ENCODE measurements at regions not wholly inside any gene's neighbourhood (a gene's known extent, or its start where the extent isn't known, plus 50 kb on each side); places are given as distances from the start of the nearest gene placed in this dataset.

- Histone ChIP-seq H3K9ac (ENCODE audit: low read length) (no peak overlapping the region), H3K9me3 (ENCODE audit: control extremely low read depth in 1 of 3, control insufficient read depth in 2 of 3, insufficient read depth in 1 of 3, low read length in 2 of 3) (peaks cover 0 to 3% (median 0%) of the 10 kb centered on the region in 3 donors), H3K27me3 (replicated peaks in 1 of 4; ENCODE audit: control extremely low read depth in 1 of 4, control insufficient read depth in 3 of 4, insufficient read depth in 4 of 4, low read length in 3 of 4) (no peaks in the 10 kb centered on the region), H3K4me3 (ENCODE audit: control extremely low read depth in 1 of 5, extremely low read depth in 1 of 5, insufficient read depth in 1 of 5, low read depth in 2 of 5, low read length in 4 of 5) (no peak overlapping the region), H3K79me2 (ENCODE audit: control insufficient read depth, insufficient read depth, low read length) (no peaks in the 10 kb centered on the region), H3K4me2 (replicated peaks; ENCODE audit: low read depth, low read length, poor library complexity, severe bottlenecking) (no peak overlapping the region), H3K4me1 (ENCODE audit: control insufficient read depth in 2 of 2, insufficient read depth in 2 of 2, low read length in 2 of 2) (no peaks in the 10 kb centered on the region), H4K20me1 (ENCODE audit: control insufficient read depth, insufficient read depth, low read length, poor library complexity, severe bottlenecking) (no peaks in the 10 kb centered on the region), H2AFZ (ENCODE audit: insufficient read depth, low read depth, low read length, poor library complexity, severe bottlenecking) (no peak overlapping the region), H3K27ac (ENCODE audit: low read length in 2 of 2) (no peak overlapping the region), H3K36me3 (replicated peaks in 1 of 2; ENCODE audit: control extremely low read depth in 1 of 2, control insufficient read depth in 1 of 2, extremely low read depth in 1 of 2, insufficient read depth in 2 of 2, low read length in 1 of 2) (no peaks in the 10 kb centered on the region)
- H3K27me3 Mint-ChIP-seq = no peaks in the 10 kb centered on the region
- ATAC-seq (ENCODE audit: low read depth) (no peak), DNase-seq (no peak)
- H3K9me3 Mint-ChIP-seq (ENCODE audit: insufficient read depth) = no peaks in the 10 kb centered on the region
- H3K27ac Mint-ChIP-seq = no peak overlapping the region
- intact Hi-C loops (cut with micrococcal nuclease) = no loop called here
- H3K4me1 Mint-ChIP-seq = no peaks in the 10 kb centered on the region
- POLR2A ChIA-PET = no interaction called here
- 92% methylated on average over 3 of the region's 9 CpGs for WGBS (ENCODE audit: insufficient coverage)
- no peak overlapping the region for H3K4me3 Mint-ChIP-seq
- CTCF ChIA-PET = no interaction called here
- TF ChIP-seq, protein P1, sequence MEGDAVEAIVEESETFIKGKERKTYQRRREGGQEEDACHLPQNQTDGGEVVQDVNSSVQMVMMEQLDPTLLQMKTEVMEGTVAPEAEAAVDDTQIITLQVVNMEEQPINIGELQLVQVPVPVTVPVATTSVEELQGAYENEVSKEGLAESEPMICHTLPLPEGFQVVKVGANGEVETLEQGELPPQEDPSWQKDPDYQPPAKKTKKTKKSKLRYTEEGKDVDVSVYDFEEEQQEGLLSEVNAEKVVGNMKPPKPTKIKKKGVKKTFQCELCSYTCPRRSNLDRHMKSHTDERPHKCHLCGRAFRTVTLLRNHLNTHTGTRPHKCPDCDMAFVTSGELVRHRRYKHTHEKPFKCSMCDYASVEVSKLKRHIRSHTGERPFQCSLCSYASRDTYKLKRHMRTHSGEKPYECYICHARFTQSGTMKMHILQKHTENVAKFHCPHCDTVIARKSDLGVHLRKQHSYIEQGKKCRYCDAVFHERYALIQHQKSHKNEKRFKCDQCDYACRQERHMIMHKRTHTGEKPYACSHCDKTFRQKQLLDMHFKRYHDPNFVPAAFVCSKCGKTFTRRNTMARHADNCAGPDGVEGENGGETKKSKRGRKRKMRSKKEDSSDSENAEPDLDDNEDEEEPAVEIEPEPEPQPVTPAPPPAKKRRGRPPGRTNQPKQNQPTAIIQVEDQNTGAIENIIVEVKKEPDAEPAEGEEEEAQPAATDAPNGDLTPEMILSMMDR (IDR thresholded peaks at IDR 0.05) = no peak
- TF ChIP-seq EZH2 (IDR thresholded peaks at IDR 0.05; ENCODE audit: borderline replicate concordance, insufficient read depth, low read depth, low read length, poor library complexity, severe bottlenecking) = no peak
Measured at GRCh38 chrX:1946974-1947373, 332.1 kb downstream of the ASMT start.
